GM21529 (cell line): ENCODE measurements at regions not wholly inside any gene's neighbourhood (a gene's known extent, or its start where the extent isn't known, plus 50 kb on each side); places are given as distances from the start of the nearest gene placed in this dataset.

Experiments
- ATAC-seq: cut with Tn5 transposase; IDR thresholded peaks from one replicate; pipeline ENCODE4 v1.9.1; 2021; ENCODE audit not compliant: unreplicated experiment

- no peak for ATAC-seq
Measured at GRCh38 chr20:40103420-40103819, 585.6 kb downstream of the MAFB start.

- ATAC-seq, result no peak
Measured at GRCh38 chr20:40101560-40101959, 587.5 kb downstream of the MAFB start.

GRCh38 chr20:40100261-40100660 is 588.8 kb downstream of the MAFB start:
- no peak for ATAC-seq

GRCh38 chr20:40090236-40090635 is 598.8 kb downstream of the MAFB start:
- ATAC-seq, result no peak

- no peak for ATAC-seq
Measured at GRCh38 chr20:40087496-40087895, 601.5 kb downstream of the MAFB start.

- ATAC-seq, result no peak
Measured at GRCh38 chr20:40085513-40085912, 603.5 kb downstream of the MAFB start.

GRCh38 chr20:40082436-40082835 is 606.6 kb downstream of the MAFB start:
- no peak for ATAC-seq

- ATAC-seq, result no peak
Measured at GRCh38 chr20:40081653-40082052, 607.4 kb downstream of the MAFB start.

GRCh38 chr20:40080041-40080652 is 608.9 kb downstream of the MAFB start:
- ATAC-seq, result no peak

- no peak for ATAC-seq
Measured at GRCh38 chr20:40073535-40074111, 615.4 kb downstream of the MAFB start.

- ATAC-seq, result no peak
Measured at GRCh38 chr20:40072907-40073306, 616.1 kb downstream of the MAFB start.

- ATAC-seq, result no peak
Measured at GRCh38 chr20:40056171-40056570, 632.9 kb downstream of the MAFB start.

GRCh38 chr20:40055711-40056110 is 633.3 kb downstream of the MAFB start:
- ATAC-seq, result no peak

GRCh38 chr20:40054311-40054710 is 634.7 kb downstream of the MAFB start:
- ATAC-seq, result no peak

- ATAC-seq, result no peak
Measured at GRCh38 chr20:40050596-40050995, 638.4 kb downstream of the MAFB start.

- ATAC-seq, result no peak
Measured at GRCh38 chr20:40049854-40050253, 639.2 kb downstream of the MAFB start.

GRCh38 chr20:40046703-40047102 is 642.3 kb downstream of the MAFB start:
- no peak for ATAC-seq

GRCh38 chr20:40037511-40037910 is 651.5 kb downstream of the MAFB start:
- ATAC-seq, result no peak

- ATAC-seq, result no peak
Measured at GRCh38 chr20:40029589-40029988, 659.4 kb downstream of the MAFB start.

GRCh38 chr20:40019510-40019909 is 669.5 kb downstream of the MAFB start:
- no peak for ATAC-seq

GRCh38 chr20:40017765-40018164 is 671.3 kb downstream of the MAFB start:
- no peak for ATAC-seq

GRCh38 chr20:40016890-40017289 is 672.1 kb downstream of the MAFB start:
- ATAC-seq, result no peak

- ATAC-seq, result no peak
Measured at GRCh38 chr20:40016392-40016791, 672.6 kb downstream of the MAFB start.
